ENCODE measurements at regions not wholly inside any gene's neighbourhood (a gene's known extent, or its start where the extent isn't known, plus 50 kb on each side); places are given as distances from the start of the nearest gene placed in this dataset.

DNA sequence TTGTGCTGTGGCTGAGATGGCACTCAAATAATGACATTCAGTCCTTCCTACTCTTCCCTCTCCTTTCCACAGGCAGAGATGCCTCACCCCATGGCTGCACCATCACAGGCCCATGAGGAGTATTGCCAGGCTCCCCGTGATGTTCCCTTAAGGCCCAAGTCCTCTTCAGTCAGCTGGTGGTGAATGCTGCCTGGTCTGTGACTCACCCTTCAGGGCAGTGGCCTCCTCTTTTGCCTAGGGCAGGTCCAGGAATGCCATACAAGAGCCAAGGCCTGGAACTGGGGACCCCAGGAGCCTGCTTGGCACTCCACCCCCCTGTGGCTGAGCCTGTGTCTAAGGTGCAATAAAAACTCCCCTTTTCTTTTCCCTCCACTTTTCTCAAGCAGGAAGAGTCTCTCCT is 144.2 kb upstream of the GEMIN8 start:
- BruUV-seq (replicated peaks): no TSS peak
- no peak for TF ChIP-seq EZH2phosphoT487 (IDR thresholded peaks at IDR 0.05; ENCODE audit: borderline replicate concordance, low read length)
- no peak for TF ChIP-seq EZH2 (IDR thresholded peaks at IDR 0.05; ENCODE audit: low read length, unreplicated experiment)
- no peak for TF ChIP-seq CTCF (conservative IDR thresholded peaks at IDR 0.05; ENCODE audit: low read depth, low read length)
- ATAC-seq (no peak), DNase-seq (no peak)
- H3K9me3 ChIP-seq (ENCODE audit: low read length): no peaks in the 10 kb centered on the region
- no peak overlapping the region for H3K4me3 ChIP-seq (ENCODE audit: low read length)
- no peaks in the 10 kb centered on the region for H3K79me2 ChIP-seq (ENCODE audit: low read length)
- ChIA-PET POLR2A (ENCODE audit: unreplicated experiment) (no interaction called here), CTCF (no interaction called here)
- no peaks in the 10 kb centered on the region for H3K36me3 ChIP-seq (ENCODE audit: low read depth, low read length)
- intact Hi-C loops (cut with micrococcal nuclease): no loop called here
- no peak overlapping the region for H3K4me2 ChIP-seq (ENCODE audit: low read length)
- no peaks in the 10 kb centered on the region for H3K9me2 ChIP-seq (replicated peaks; ENCODE audit: low read length)
- H3K4me1 ChIP-seq (ENCODE audit: insufficient read depth, low read length): no peaks in the 10 kb centered on the region
- H3K27me3 ChIP-seq (ENCODE audit: low read length): 0 out of 2 replicates have a peak, but pooled peaks cover 5% of the 10 kb centered on the region
- no peaks in the 10 kb centered on the region for H3F3A ChIP-seq (ENCODE audit: low read length, unreplicated experiment)
- no peak overlapping the region for H2AFZ ChIP-seq (ENCODE audit: low read length)
- H3K9ac ChIP-seq (ENCODE audit: low read length): no peak overlapping the region
- H3K27ac ChIP-seq (ENCODE audit: low read length): no peak overlapping the region
- H4K20me1 ChIP-seq (ENCODE audit: low read length): no peaks in the 10 kb centered on the region

DNA sequence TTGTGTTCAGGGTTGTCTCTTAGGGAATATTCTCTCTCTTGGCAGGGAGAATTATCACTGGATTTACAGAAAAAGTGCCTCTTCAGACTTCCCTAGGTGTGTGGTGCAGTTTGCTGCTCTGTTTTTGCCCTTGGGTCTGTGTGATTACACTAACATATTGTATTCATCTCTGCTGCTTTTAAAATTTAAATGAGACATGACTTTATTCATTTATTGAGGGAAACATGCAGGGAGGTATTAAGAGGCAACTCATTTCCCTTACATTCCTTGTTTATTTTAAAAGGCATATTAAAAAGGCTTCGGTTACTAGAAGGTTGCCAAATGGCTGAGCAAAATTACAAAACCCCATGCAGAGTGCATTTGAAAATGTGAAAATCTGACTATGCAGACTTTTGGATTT is 135.1 kb upstream of the GEMIN8 start:
- no peak for DNase-seq
- intact Hi-C loops (cut with micrococcal nuclease): no loop called here

GRCh38 chrX:14125462-14125861 is 95.8 kb upstream of the GEMIN8 start:
- Histone ChIP-seq H3K9ac (ENCODE audit: low read length) (no peak overlapping the region), H2AFZ (ENCODE audit: low read length) (no peak overlapping the region), H3K27ac (ENCODE audit: low read length) (no peak overlapping the region), H4K20me1 (ENCODE audit: low read length) (no peaks in the 10 kb centered on the region), H3K4me3 (ENCODE audit: low read length) (no peak overlapping the region), H3K4me2 (ENCODE audit: low read length) (no peak overlapping the region), H3K9me3 (ENCODE audit: low read length) (no peaks in the 10 kb centered on the region), H3F3A (ENCODE audit: low read length, unreplicated experiment) (no peaks in the 10 kb centered on the region), H3K36me3 (ENCODE audit: low read depth, low read length) (no peaks in the 10 kb centered on the region), H3K4me1 (ENCODE audit: insufficient read depth, low read length) (no peaks in the 10 kb centered on the region), H3K27me3 (ENCODE audit: low read length) (peaks cover 32% of the 10 kb centered on the region), H3K9me2 (replicated peaks; ENCODE audit: low read length) (no peaks in the 10 kb centered on the region), H3K79me2 (ENCODE audit: low read length) (no peaks in the 10 kb centered on the region)
- DNase-seq (no peak), ATAC-seq (no peak)
- CTCF ChIA-PET: no interaction called here
- intact Hi-C loops (cut with micrococcal nuclease): no loop called here
- POLR2A ChIA-PET (ENCODE audit: unreplicated experiment): no interaction called here
- no peak for TF ChIP-seq EZH2 (IDR thresholded peaks at IDR 0.05; ENCODE audit: low read length, unreplicated experiment)
- no peak for TF ChIP-seq CTCF (conservative IDR thresholded peaks at IDR 0.05; ENCODE audit: low read depth, low read length)
- TF ChIP-seq EZH2phosphoT487 (IDR thresholded peaks at IDR 0.05; ENCODE audit: borderline replicate concordance, low read length): no peak
- BruUV-seq (replicated peaks): no TSS peak

More for the DNA sequence above, 135.1 kb upstream of the GEMIN8 start:
- no TSS peak for BruUV-seq (replicated peaks)
- CTCF ChIA-PET: no interaction called here
- Histone ChIP-seq H3K9ac (ENCODE audit: low read length) (no peak overlapping the region), H3K36me3 (ENCODE audit: low read depth, low read length) (no peaks in the 10 kb centered on the region), H3F3A (ENCODE audit: low read length, unreplicated experiment) (no peaks in the 10 kb centered on the region), H3K79me2 (ENCODE audit: low read length) (no peaks in the 10 kb centered on the region), H3K4me2 (ENCODE audit: low read length) (no peak overlapping the region), H4K20me1 (ENCODE audit: low read length) (no peaks in the 10 kb centered on the region), H3K9me2 (replicated peaks; ENCODE audit: low read length) (no peaks in the 10 kb centered on the region), H3K4me3 (ENCODE audit: low read length) (no peak overlapping the region), H3K27me3 (ENCODE audit: low read length) (no peaks in the 10 kb centered on the region), H2AFZ (ENCODE audit: low read length) (no peak overlapping the region), H3K4me1 (ENCODE audit: insufficient read depth, low read length) (no peaks in the 10 kb centered on the region), H3K9me3 (ENCODE audit: low read length) (no peaks in the 10 kb centered on the region), H3K27ac (ENCODE audit: low read length) (no peak overlapping the region)
- POLR2A ChIA-PET (ENCODE audit: unreplicated experiment): no interaction called here
- TF ChIP-seq EZH2 (IDR thresholded peaks at IDR 0.05; ENCODE audit: low read length, unreplicated experiment): no peak
- TF ChIP-seq EZH2phosphoT487 (IDR thresholded peaks at IDR 0.05; ENCODE audit: borderline replicate concordance, low read length): no peak
- TF ChIP-seq CTCF (conservative IDR thresholded peaks at IDR 0.05; ENCODE audit: low read depth, low read length): no peak
- ATAC-seq: no peak
